ENCODE measurements at regions not wholly inside any gene's neighbourhood (a gene's known extent, or its start where the extent isn't known, plus 50 kb on each side); places are given as distances from the start of the nearest gene placed in this dataset.
A peak's percentile ranks its signal among the peaks of the same experiment; 100 is the strongest.

GRCh38 chr18:43933177-43933576 lies 655.9 kb upstream of the SYT4 start:
- peak overlapping the region; percentile 82 for H3K27ac ChIP-seq
- TF ChIP-seq, protein P1, sequence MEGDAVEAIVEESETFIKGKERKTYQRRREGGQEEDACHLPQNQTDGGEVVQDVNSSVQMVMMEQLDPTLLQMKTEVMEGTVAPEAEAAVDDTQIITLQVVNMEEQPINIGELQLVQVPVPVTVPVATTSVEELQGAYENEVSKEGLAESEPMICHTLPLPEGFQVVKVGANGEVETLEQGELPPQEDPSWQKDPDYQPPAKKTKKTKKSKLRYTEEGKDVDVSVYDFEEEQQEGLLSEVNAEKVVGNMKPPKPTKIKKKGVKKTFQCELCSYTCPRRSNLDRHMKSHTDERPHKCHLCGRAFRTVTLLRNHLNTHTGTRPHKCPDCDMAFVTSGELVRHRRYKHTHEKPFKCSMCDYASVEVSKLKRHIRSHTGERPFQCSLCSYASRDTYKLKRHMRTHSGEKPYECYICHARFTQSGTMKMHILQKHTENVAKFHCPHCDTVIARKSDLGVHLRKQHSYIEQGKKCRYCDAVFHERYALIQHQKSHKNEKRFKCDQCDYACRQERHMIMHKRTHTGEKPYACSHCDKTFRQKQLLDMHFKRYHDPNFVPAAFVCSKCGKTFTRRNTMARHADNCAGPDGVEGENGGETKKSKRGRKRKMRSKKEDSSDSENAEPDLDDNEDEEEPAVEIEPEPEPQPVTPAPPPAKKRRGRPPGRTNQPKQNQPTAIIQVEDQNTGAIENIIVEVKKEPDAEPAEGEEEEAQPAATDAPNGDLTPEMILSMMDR (conservative IDR thresholded peaks at IDR 0.05), result no peak
- no peak for TF ChIP-seq ZFX (IDR thresholded peaks at IDR 0.05)

DNA sequence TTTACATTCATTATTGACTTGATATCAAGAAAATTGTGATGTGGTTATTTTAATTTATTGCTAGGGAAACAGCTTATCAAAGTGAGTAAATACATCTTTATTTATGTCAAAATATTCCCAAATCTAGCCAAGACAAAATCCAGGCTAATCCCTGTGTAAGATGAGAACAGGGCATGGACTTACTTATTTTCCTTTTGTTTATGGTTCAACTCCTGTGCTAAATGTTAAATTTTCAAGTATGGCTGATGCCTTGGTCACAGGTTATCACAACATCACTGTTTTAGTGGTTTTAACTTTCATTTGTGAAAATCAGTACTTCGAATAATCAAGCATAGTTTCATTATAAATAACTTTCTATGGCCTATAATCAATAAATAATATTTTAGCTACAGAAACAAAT lies 657.0 kb upstream of the SYT4 start:
- TF ChIP-seq ZFX (IDR thresholded peaks at IDR 0.05), result no peak
- TF ChIP-seq, protein P1 (conservative IDR thresholded peaks at IDR 0.05), result no peak
- H3K27ac ChIP-seq, result no peak overlapping the region

GRCh38 chr18:43934781-43935471 lies 657.6 kb upstream of the SYT4 start:
- TF ChIP-seq ZFX (IDR thresholded peaks at IDR 0.05), result no peak
- TF ChIP-seq, protein P1 (conservative IDR thresholded peaks at IDR 0.05), result no peak
- H3K27ac ChIP-seq, result no peak overlapping the region

- TF ChIP-seq, protein P1 (conservative IDR thresholded peaks at IDR 0.05), result no peak
- no peak for TF ChIP-seq ZFX (IDR thresholded peaks at IDR 0.05)
- no peak overlapping the region for H3K27ac ChIP-seq
Observed at GRCh38 chr18:43936176-43936575, 658.9 kb upstream of the SYT4 start.

GRCh38 chr18:43949291-43949690 lies 672.0 kb upstream of the SYT4 start:
- TF ChIP-seq, protein P1 (conservative IDR thresholded peaks at IDR 0.05), result no peak
- no peak for TF ChIP-seq ZFX (IDR thresholded peaks at IDR 0.05)

DNA sequence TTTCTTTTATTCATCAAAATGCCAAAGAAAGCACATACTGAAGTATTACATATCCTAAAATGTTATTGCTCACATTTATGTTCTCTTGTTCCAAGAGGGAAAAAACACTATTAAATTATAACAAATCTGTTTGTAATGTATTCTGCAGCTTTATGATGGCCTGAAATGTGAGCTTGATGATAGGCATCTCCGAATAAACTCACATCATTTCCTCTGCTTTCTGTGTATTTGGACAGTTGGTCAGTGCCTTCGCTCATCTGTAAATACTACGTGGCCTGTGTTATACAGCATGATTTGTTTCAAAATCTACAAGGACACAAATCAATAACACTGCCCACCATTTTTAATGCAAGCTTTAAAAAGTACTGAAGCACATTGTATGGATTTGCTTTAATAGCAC lies 672.8 kb upstream of the SYT4 start:
- TF ChIP-seq, protein P1 (conservative IDR thresholded peaks at IDR 0.05), result no peak
- no peak for TF ChIP-seq ZFX (IDR thresholded peaks at IDR 0.05)
- no peak overlapping the region for H3K27ac ChIP-seq

More at GRCh38 chr18:43949291-43949690, 672.0 kb upstream of the SYT4 start:
- no peak overlapping the region for H3K27ac ChIP-seq

GRCh38 chr18:43952398-43952797 lies 675.1 kb upstream of the SYT4 start:
- TF ChIP-seq ZFX (IDR thresholded peaks at IDR 0.05), result no peak
- no peak overlapping the region for H3K27ac ChIP-seq

- TF ChIP-seq ZFX (IDR thresholded peaks at IDR 0.05), result no peak
- H3K27ac ChIP-seq, result no peak overlapping the region
Observed at GRCh38 chr18:43961722-43962121, 684.4 kb upstream of the SYT4 start.
